Brain pericyte (primary cell): ENCODE measurements at regions not wholly inside any gene's neighbourhood (a gene's known extent, or its start where the extent isn't known, plus 50 kb on each side); places are given as distances from the start of the nearest gene placed in this dataset.

Source experiments
- DNase-seq: peaks from one replicate; pipeline ENCODE4 v3.0.0-alpha.2; 2012; ENCODE audit warnings: low read depth, low spot score

- DNase-seq = no peak
Observed at GRCh38 chr3:193850084-193850619, 257.1 kb downstream of the OPA1 start.

GRCh38 chr3:193851428-193851847, 258.4 kb downstream of the OPA1 start:
- DNase-seq = no peak

GRCh38 chr3:193851941-193852674, 259.1 kb downstream of the OPA1 start:
- no peak for DNase-seq

- DNase-seq = no peak
Observed at GRCh38 chr3:193852901-193853300, 259.9 kb downstream of the OPA1 start.

- no peak for DNase-seq
Observed at GRCh38 chr3:193853511-193854219, 260.7 kb downstream of the OPA1 start.

GRCh38 chr3:193857996-193858395, 265.0 kb downstream of the OPA1 start:
- DNase-seq = no peak

- no peak for DNase-seq
Observed at GRCh38 chr3:193859195-193859594, 266.2 kb downstream of the OPA1 start.

GRCh38 chr3:193861012-193861411, 268.0 kb downstream of the OPA1 start:
- DNase-seq = no peak

- DNase-seq = no peak
Observed at GRCh38 chr3:193862843-193863242, 269.8 kb downstream of the OPA1 start.

- DNase-seq = no peak
Observed at GRCh38 chr3:193863657-193864357, 270.8 kb downstream of the OPA1 start.

- no peak for DNase-seq
Observed at GRCh38 chr3:193865339-193865738, 270.6 kb upstream of the HES1 start.

GRCh38 chr3:193865896-193866480, 270.0 kb upstream of the HES1 start:
- DNase-seq = no peak

- DNase-seq = no peak
Observed at GRCh38 chr3:193868590-193868989, 267.4 kb upstream of the HES1 start.

- DNase-seq = no peak
Observed at GRCh38 chr3:193869221-193870201, 266.4 kb upstream of the HES1 start.

- DNase-seq = no peak
Observed at GRCh38 chr3:193870376-193871219, 265.4 kb upstream of the HES1 start.

GRCh38 chr3:193871220-193871485, 264.8 kb upstream of the HES1 start:
- no peak for DNase-seq

GRCh38 chr3:193872265-193872753, 263.6 kb upstream of the HES1 start:
- peak; percentile 72 for DNase-seq

- DNase-seq = no peak
Observed at GRCh38 chr3:193873426-193874201, 262.3 kb upstream of the HES1 start.

GRCh38 chr3:193874512-193874911, 261.4 kb upstream of the HES1 start:
- no peak for DNase-seq
